HG03575 (cell line): ENCODE measurements at regions not wholly inside any gene's neighbourhood (a gene's known extent, or its start where the extent isn't known, plus 50 kb on each side); places are given as distances from the start of the nearest gene placed in this dataset.
"Not testable (repeated sequence)": the region's sequence is repeated elsewhere in the genome, so short reads cannot be mapped to it uniquely, and the experiment has no call there.

Experiments
- ATAC-seq: cut with Tn5 transposase; IDR thresholded peaks from one replicate; pipeline ENCODE4 v1.9.1; 2021; ENCODE audit not compliant: unreplicated experiment, insufficient number of reproducible peaks, low FRiP score; ENCODE audit errors: extremely low read depth

- ATAC-seq = no peak
Measured at GRCh38 chr2:82199493-82199852, 1894.9 kb upstream of the LRRTM1 start.

- no peak for ATAC-seq
Measured at GRCh38 chr2:82198809-82199492, 1894.4 kb upstream of the LRRTM1 start.

GRCh38 chr2:82182270-82182669 is 1877.7 kb upstream of the LRRTM1 start:
- no peak for ATAC-seq

- not testable (repeated sequence) for ATAC-seq
Measured at GRCh38 chr2:82175210-82175609, 1870.7 kb upstream of the LRRTM1 start.

GRCh38 chr2:82172483-82172882 is 1867.9 kb upstream of the LRRTM1 start:
- no peak for ATAC-seq

- ATAC-seq = no peak
Measured at GRCh38 chr2:82169379-82169778, 1864.8 kb upstream of the LRRTM1 start.

- no peak for ATAC-seq
Measured at GRCh38 chr2:82165377-82165776, 1860.8 kb upstream of the LRRTM1 start.

GRCh38 chr2:82158150-82158549 is 1853.6 kb upstream of the LRRTM1 start:
- no peak for ATAC-seq

GRCh38 chr2:82155469-82155868 is 1850.9 kb upstream of the LRRTM1 start:
- no peak for ATAC-seq

- ATAC-seq = no peak
Measured at GRCh38 chr2:82143343-82143742, 1838.8 kb upstream of the LRRTM1 start.

- ATAC-seq = no peak
Measured at GRCh38 chr2:82139979-82140611, 1835.5 kb upstream of the LRRTM1 start.

- no peak for ATAC-seq
Measured at GRCh38 chr2:82137441-82137840, 1832.9 kb upstream of the LRRTM1 start.

GRCh38 chr2:82128051-82128450 is 1823.5 kb upstream of the LRRTM1 start:
- no peak for ATAC-seq

GRCh38 chr2:82124629-82125028 is 1820.1 kb upstream of the LRRTM1 start:
- no peak for ATAC-seq

GRCh38 chr2:82120654-82121053 is 1816.1 kb upstream of the LRRTM1 start:
- no peak for ATAC-seq

- no peak for ATAC-seq
Measured at GRCh38 chr2:82120115-82120514, 1815.6 kb upstream of the LRRTM1 start.

GRCh38 chr2:82109418-82109817 is 1804.9 kb upstream of the LRRTM1 start:
- ATAC-seq = no peak

GRCh38 chr2:82098617-82099016 is 1794.1 kb upstream of the LRRTM1 start:
- ATAC-seq = no peak

GRCh38 chr2:82089518-82089917 is 1785.0 kb upstream of the LRRTM1 start:
- no peak for ATAC-seq

- ATAC-seq = no peak
Measured at GRCh38 chr2:82084679-82085392, 1780.3 kb upstream of the LRRTM1 start.
